CD14-positive monocyte (primary cell): ENCODE measurements at regions not wholly inside any gene's neighbourhood (a gene's known extent, or its start where the extent isn't known, plus 50 kb on each side); places are given as distances from the start of the nearest gene placed in this dataset.

Experiments
- DNase-seq, 3 donors: peaks; one replicate each; pipeline ENCODE4 v3.0.0-alpha.2; 2011 to 2022
- H2AFZ ChIP-seq: 2 replicates; pipeline ENCODE4 v1.6.0; 2012; ENCODE audit warnings: mild to moderate bottlenecking, low read depth, low read length, inconsistent platforms; ENCODE audit not compliant: insufficient read depth, poor library complexity, severe bottlenecking
- H3K27ac ChIP-seq, 2 donors: 1 replicate in 1 of 2; 2 replicates in 1 of 2; pipeline ENCODE4 v1.5.1; 2012 to 2013; ENCODE audit warnings: low read length in 2 of 2, control low read depth in 1 of 2, inconsistent platforms in 1 of 2, low read depth in 1 of 2, mild to moderate bottlenecking in 1 of 2
- H3K27me3 ChIP-seq, 2 donors: one replicate each; pipeline versions ENCODE4 v1.6.0 to v1.6.1; 2011 to 2013; ENCODE audit warnings: low read length in 2 of 2; ENCODE audit not compliant: control insufficient read depth in 2 of 2, insufficient read depth in 2 of 2
- H3K36me3 ChIP-seq, 2 donors: replicated peaks in 1 of 2; 1 replicate in 1 of 2; 2 replicates in 1 of 2; pipeline versions ENCODE4 v1.5.1 to v1.6.1; 2012 to 2013; ENCODE audit warnings: low read length in 2 of 2, control low read depth in 1 of 2, inconsistent platforms in 1 of 2, mild to moderate bottlenecking in 1 of 2; ENCODE audit not compliant: insufficient read depth in 2 of 2, control insufficient read depth in 1 of 2
- H3K4me1 ChIP-seq, 2 donors: 1 replicate in 1 of 2; 2 replicates in 1 of 2; pipeline versions ENCODE4 v1.5.1 to v1.6.1; 2012 to 2013; ENCODE audit warnings: low read length in 2 of 2, control low read depth in 1 of 2, inconsistent platforms in 1 of 2, mild to moderate bottlenecking in 1 of 2, moderate library complexity in 1 of 2; ENCODE audit not compliant: insufficient read depth in 2 of 2, control insufficient read depth in 1 of 2
- H3K4me2 ChIP-seq: replicated peaks from 2 replicates; pipeline ENCODE3; 2012; ENCODE audit warnings: low read length, moderate library complexity, mild to moderate bottlenecking; ENCODE audit not compliant: poor library complexity, severe bottlenecking; ENCODE audit errors: extremely low read depth
- H3K4me3 ChIP-seq, 3 experiments: fragments of 200-600 bp in 1 of 3; sonication (generic) in 1 of 3; replicated peaks in 1 of 3; 1 replicate in 2 of 3; 2 replicates in 1 of 3; pipeline ENCODE4 v1.5.1; 2011 to 2013; ENCODE audit warnings: low read length in 3 of 3, mild to moderate bottlenecking in 3 of 3, control low read depth in 2 of 3, low read depth in 2 of 3, inconsistent platforms in 1 of 3, moderate library complexity in 1 of 3
- H3K79me2 ChIP-seq: 2 replicates; pipeline ENCODE4 v1.6.0; 2012; ENCODE audit warnings: mild to moderate bottlenecking, control low read depth, inconsistent platforms, low read length, moderate library complexity; ENCODE audit not compliant: insufficient read depth
- H3K9ac ChIP-seq: 2 replicates; pipeline ENCODE4 v1.6.0; 2017; ENCODE audit warnings: low read length, mild to moderate bottlenecking; ENCODE audit not compliant: insufficient read depth, poor library complexity, severe bottlenecking
- H3K9me3 ChIP-seq, 2 donors: replicated peaks in 1 of 2; 1 replicate in 1 of 2; 2 replicates in 1 of 2; pipeline versions ENCODE4 v1.5.1 to v1.6.1; 2012 to 2013; ENCODE audit warnings: low read length in 2 of 2, control low read depth in 1 of 2; ENCODE audit not compliant: control insufficient read depth in 1 of 2, insufficient read depth in 1 of 2
- H4K20me1 ChIP-seq: 2 replicates; pipeline ENCODE4 v1.6.0; 2012; ENCODE audit warnings: mild to moderate bottlenecking, low read length, control low read depth, moderate library complexity; ENCODE audit not compliant: insufficient read depth
- H3K27ac Mint-ChIP-seq, 7 donors: one replicate each; pipeline ENCODE4 v1.8.0; 2020; ENCODE audit warnings: mild to moderate bottlenecking in 7 of 7, mixed read lengths in 7 of 7, moderate library complexity in 6 of 7, inconsistent platforms in 2 of 7
- H3K27me3 Mint-ChIP-seq, 3 donors: one replicate each; pipeline ENCODE4 v1.8.0; 2021 to 2022; ENCODE audit warnings: low read depth in 3 of 3, mild to moderate bottlenecking in 3 of 3, mixed read lengths in 3 of 3, moderate library complexity in 3 of 3, inconsistent platforms in 1 of 3
- H3K36me3 Mint-ChIP-seq, 2 donors: one replicate each; pipeline ENCODE4 v1.8.0; 2020; ENCODE audit warnings: mixed read lengths in 2 of 2, inconsistent platforms in 1 of 2, mild to moderate bottlenecking in 1 of 2
- H3K4me1 Mint-ChIP-seq: one replicate; pipeline ENCODE4 v1.8.0; 2020; ENCODE audit warnings: mild to moderate bottlenecking, mixed read lengths
- H3K4me3 Mint-ChIP-seq, 2 donors: one replicate each; pipeline ENCODE4 v1.8.0; 2020; ENCODE audit warnings: mild to moderate bottlenecking in 2 of 2, mixed read lengths in 2 of 2, moderate library complexity in 1 of 2
- H3K9me3 Mint-ChIP-seq, 7 donors: one replicate each; pipeline ENCODE4 v1.8.0; 2020 to 2022; ENCODE audit warnings: mixed read lengths in 7 of 7, mild to moderate bottlenecking in 6 of 7, moderate library complexity in 6 of 7, inconsistent platforms in 2 of 7
- WGBS: methylation state at CpG from one replicate; pipeline ENCODE4 v1.1.5; 2013; ENCODE audit warnings: missing lambda C conversion rate; ENCODE audit not compliant: insufficient coverage; 5-methylcytosine and 5-hydroxymethylcytosine counted together
- intact Hi-C, 2 donors: fragments of 100-400 bp; cut with micrococcal nuclease; formaldehyde crosslinking; loops; one replicate each; pipeline versions ENCODE4 v1.15.0 to v1.15.1; 2023
- TF ChIP-seq, protein P1 (sequence below): fragments of 200-600 bp; IDR thresholded peaks from one replicate; pipeline ENCODE4 v1.8.0; 2022; ENCODE audit warnings: antibody characterized with exemption, mild to moderate bottlenecking

GRCh38 chr13:103194871-103195270 is 128.7 kb upstream of the SLC10A2 start:
- Histone ChIP-seq H3K36me3 (no peaks in the 10 kb centered on the region), H4K20me1 (no peaks in the 10 kb centered on the region), H3K9me3 (peaks cover 4 to 9% of the 10 kb centered on the region in 2 donors), H3K27ac (no peak overlapping the region), H2AFZ (no peak overlapping the region), H3K9ac (no peak overlapping the region), H3K4me3 (no peak overlapping the region), H3K4me1 (no peaks in the 10 kb centered on the region), H3K79me2 (no peaks in the 10 kb centered on the region), H3K4me2 (no peak overlapping the region), H3K27me3 (no peaks in the 10 kb centered on the region)
- Mint-ChIP-seq H3K9me3 (peaks cover 5 to 8% (median 7%) of the 10 kb centered on the region in 7 donors), H3K36me3 (no peaks in the 10 kb centered on the region), H3K4me1 (peaks cover 1% of the 10 kb centered on the region), H3K4me3 (no peak overlapping the region), H3K27ac (no peak overlapping the region), H3K27me3 (no peaks in the 10 kb centered on the region)
- WGBS, result no CpG with 5 or more reads among the region's 2 CpGs
- DNase-seq, result no peak
- intact Hi-C loops, result no loop called here
- TF ChIP-seq, protein P1, sequence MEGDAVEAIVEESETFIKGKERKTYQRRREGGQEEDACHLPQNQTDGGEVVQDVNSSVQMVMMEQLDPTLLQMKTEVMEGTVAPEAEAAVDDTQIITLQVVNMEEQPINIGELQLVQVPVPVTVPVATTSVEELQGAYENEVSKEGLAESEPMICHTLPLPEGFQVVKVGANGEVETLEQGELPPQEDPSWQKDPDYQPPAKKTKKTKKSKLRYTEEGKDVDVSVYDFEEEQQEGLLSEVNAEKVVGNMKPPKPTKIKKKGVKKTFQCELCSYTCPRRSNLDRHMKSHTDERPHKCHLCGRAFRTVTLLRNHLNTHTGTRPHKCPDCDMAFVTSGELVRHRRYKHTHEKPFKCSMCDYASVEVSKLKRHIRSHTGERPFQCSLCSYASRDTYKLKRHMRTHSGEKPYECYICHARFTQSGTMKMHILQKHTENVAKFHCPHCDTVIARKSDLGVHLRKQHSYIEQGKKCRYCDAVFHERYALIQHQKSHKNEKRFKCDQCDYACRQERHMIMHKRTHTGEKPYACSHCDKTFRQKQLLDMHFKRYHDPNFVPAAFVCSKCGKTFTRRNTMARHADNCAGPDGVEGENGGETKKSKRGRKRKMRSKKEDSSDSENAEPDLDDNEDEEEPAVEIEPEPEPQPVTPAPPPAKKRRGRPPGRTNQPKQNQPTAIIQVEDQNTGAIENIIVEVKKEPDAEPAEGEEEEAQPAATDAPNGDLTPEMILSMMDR, result no peak

DNA sequence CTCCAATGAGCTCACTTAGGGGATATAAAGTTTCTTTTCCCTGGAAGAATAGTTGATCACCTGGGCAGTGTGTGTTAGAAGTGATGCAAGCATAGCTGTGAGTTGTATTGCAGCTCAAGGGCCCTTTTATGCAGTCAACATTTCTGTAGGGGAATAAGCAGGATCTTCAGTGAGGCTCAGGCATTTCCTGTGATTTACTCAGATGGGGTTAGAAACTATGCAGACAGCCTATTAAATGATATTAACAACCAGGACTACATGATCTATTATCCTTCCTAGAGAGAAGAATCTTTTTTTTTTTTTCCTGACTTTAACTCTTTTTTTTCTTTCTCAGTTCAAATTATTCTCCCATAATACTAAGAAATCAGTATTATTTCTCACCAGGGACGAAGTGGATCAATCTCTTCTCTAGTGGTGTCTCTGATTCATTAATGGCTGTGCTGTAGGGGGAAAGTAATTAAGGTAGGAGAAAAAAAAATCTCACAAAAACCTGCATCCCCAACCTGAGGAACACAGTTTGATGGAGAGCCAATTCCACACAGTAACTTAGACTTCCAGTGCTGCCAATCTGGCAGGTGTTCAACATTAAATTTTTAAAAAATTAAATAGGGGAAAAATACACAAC is 126.4 kb upstream of the SLC10A2 start:
- no peaks in the 10 kb centered on the region for H3K4me1 ChIP-seq
- no peaks in the 10 kb centered on the region for H4K20me1 ChIP-seq
- H3K27me3 Mint-ChIP-seq, result no peaks in the 10 kb centered on the region
- peaks cover 1% of the 10 kb centered on the region for H3K4me1 Mint-ChIP-seq
- H3K36me3 ChIP-seq, result no peaks in the 10 kb centered on the region
- H2AFZ ChIP-seq, result no peak overlapping the region
- no peak overlapping the region for H3K27ac Mint-ChIP-seq
- H3K4me3 Mint-ChIP-seq, result no peak overlapping the region
- no peaks in the 10 kb centered on the region for H3K79me2 ChIP-seq
- no peak for DNase-seq
- no peaks in the 10 kb centered on the region for H3K9me3 ChIP-seq
- H3K9ac ChIP-seq, result no peak overlapping the region
- TF ChIP-seq, protein P1, result no peak
- no CpG with 5 or more reads among the region's 1 CpG for WGBS
- peaks cover 0 to 1% (median 0%) of the 10 kb centered on the region in 7 donors for H3K9me3 Mint-ChIP-seq
- H3K36me3 Mint-ChIP-seq, result no peaks in the 10 kb centered on the region
- no peak overlapping the region for H3K4me3 ChIP-seq
- no peak overlapping the region for H3K4me2 ChIP-seq
- H3K27ac ChIP-seq, result no peak overlapping the region
- no peaks in the 10 kb centered on the region for H3K27me3 ChIP-seq
- intact Hi-C loops, result no loop called here
